GM21737 (cell line): ENCODE measurements at regions not wholly inside any gene's neighbourhood (a gene's known extent, or its start where the extent isn't known, plus 50 kb on each side); places are given as distances from the start of the nearest gene placed in this dataset.

Experiments
- ATAC-seq: cut with Tn5 transposase; IDR thresholded peaks from one replicate; pipeline ENCODE4 v1.9.1; 2021; ENCODE audit warnings: mild to moderate bottlenecking, moderate library complexity; ENCODE audit not compliant: unreplicated experiment

GRCh38 chr20:52746190-52746589, 226.0 kb upstream of the TSHZ2 start:
- no peak for ATAC-seq

DNA sequence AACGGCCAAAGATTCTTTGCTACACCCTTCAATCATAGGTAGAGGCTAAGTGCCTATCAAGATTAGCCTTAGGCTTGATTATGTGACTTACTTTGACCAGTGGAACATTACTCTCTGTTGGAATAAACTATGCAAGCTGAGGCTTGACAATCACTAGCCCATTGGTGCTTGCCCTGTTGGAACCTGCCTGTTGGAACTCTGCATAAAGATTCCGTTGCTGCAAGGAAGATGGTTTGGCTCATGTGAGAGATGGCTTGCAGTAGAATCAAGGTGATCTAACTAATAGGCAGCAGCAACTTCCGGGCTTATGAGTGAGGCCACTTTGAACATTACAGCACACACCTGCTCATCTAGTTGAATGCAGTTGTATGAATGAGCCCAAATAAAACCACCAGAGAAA, 227.7 kb upstream of the TSHZ2 start:
- no peak for ATAC-seq

- ATAC-seq: no peak
Observed at GRCh38 chr20:52738081-52738480, 234.1 kb upstream of the TSHZ2 start.

DNA sequence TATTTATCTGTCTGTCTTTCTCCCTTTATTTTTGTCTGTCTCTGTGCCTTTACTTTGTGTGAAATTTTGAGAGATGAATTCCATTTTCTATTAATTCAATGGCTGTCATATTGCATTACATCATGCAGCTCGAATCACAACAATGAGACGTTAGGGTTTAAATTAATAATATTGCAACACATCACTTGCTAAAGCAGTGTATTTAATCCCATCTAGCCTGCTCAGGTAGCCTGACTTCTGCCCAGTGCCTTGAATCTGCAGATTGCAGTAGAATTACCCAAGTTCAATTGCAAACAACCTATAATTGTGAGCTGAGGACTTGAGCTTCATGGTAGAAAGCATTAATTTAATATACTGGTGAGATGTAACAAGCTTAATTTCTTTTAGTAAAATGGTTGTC, 235.7 kb upstream of the TSHZ2 start:
- ATAC-seq: no peak

DNA sequence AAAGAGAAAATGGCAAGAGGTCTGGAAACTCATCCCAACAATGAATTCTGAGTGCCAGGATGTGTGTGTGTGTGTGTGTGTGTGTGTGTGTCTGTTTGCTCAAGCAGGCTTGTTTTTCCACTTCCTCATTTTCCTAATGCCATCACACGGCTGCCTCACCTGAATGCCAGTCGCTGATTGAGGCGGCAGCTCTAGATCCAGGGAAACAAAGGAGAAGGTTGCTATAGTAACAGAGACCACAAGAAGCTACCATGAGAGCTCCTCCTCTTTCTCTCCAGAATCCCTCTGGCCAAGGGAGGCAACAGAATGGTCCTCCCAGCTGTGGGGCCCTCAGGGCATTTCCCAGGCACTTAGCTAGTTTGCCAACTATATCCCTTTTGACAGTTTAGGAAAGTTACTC, 241.1 kb upstream of the TSHZ2 start:
- no peak for ATAC-seq

- ATAC-seq: no peak
Observed at GRCh38 chr20:52727740-52728456, 244.3 kb upstream of the TSHZ2 start.

- ATAC-seq: no peak
Observed at GRCh38 chr20:52724541-52724940, 247.6 kb upstream of the TSHZ2 start.

DNA sequence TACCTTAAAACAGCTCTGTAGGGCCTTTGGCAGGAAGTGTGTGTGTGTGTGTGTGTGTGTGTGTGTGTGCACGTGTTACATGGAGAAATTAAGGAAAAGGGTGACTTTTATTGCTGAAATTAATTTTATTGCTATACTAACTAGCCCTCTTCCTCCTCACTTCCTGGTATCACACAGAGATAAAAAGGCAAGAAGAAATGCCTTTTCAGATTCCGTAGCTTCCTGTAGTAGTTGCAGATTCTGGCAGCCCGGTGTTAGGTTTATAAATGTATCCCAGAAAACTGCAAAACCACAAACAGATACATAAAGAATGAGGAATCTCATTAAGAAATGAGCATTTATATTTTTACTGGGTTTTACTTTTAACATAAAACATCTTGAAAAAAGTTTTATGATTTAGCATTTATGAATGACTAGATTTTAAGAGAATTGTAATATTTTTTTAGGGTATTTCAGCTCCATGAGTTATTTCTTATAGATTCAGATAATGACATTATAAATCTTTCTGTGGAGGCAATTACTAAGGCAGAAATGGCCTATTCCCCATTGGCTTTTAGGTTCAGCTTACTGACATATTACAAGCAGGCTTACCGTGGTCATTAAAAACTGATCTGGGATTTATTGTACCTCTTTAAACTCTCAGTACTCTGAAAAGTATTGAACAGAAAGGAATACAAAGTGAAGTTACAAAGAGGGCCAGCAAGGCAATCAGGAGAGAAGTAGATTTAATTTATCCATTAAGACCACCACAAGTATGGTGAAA, 249.1 kb upstream of the TSHZ2 start:
- no peak for ATAC-seq

GRCh38 chr20:52708137-52708536, 264.0 kb upstream of the TSHZ2 start:
- ATAC-seq: no peak

DNA sequence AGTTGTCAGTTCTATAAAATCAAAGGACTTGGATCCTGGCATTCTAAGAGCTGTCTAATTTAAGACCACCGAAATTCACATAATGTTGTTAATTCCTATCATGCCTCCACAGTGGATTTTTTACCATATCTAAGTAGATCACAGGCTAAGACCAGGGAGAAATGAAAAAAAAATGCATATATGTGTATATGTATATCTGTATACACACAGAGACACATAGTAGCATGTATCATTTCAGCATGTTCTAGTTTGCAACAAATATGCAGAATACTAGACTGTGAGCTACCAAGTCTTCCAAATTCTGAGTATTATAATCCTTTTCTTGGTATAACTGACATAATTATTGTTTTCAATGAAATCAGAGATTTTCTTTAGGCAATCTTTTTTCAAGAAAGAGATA, 267.6 kb upstream of the TSHZ2 start:
- no peak for ATAC-seq

DNA sequence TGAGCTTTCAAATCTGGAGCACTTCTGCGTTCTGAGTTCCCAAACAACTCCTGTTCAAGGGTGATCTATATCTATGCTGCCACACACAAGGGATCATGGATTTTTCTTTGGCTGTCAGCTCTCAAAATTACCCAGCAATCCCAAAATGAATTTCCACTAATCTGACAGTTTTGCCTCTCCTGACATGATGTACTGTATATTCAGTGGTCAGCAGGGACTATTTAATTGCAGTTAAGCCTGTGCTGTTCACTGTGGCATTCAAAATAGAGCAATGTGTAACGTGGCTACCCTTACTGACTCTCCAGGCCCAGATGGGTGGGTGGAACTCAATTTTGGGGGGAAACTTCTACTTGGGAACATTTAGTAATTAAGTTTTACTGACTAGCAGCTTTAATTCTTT, 283.8 kb upstream of the TSHZ2 start:
- ATAC-seq: no peak

DNA sequence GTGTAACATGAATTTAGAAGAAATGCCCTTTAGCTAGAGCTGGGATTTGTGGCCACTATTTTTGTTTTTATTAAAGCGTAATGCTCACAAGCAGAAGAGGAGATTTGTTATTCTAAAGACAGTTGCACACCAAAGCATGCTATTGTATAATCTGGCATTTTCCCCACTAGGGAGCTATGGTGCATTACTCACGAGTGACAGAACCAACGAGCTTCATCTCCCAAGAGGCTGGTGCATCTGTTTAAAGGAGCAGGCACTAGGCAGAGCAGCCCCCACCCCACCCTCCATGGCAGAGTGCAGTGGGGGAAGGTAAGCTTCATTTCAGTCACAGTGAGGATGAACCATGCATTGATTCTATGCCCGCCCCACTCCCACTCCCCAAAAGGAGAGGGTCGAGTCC, 287.3 kb upstream of the TSHZ2 start:
- ATAC-seq: no peak

DNA sequence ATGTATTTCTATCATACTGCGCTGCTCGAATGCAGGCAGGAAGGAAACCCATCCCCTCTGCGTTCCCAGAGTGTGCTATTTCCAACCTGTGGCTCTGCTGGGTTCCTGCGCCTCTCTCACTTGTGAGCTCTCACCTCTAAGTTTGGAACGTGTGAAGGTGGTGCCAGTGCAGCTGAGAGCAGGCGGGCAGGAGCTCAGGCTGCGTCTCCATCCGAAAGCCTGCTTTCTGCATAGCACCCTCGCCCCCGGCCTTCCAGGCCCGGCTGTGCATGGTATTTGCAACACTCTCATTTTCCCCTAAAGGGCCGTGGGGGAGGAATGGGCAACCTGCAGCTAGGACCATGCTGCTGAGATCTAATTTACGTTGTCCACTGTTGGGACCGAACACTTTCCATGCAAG, 288.0 kb upstream of the TSHZ2 start:
- no peak for ATAC-seq

GRCh38 chr20:52683761-52684160, 288.4 kb upstream of the TSHZ2 start:
- no peak for ATAC-seq

DNA sequence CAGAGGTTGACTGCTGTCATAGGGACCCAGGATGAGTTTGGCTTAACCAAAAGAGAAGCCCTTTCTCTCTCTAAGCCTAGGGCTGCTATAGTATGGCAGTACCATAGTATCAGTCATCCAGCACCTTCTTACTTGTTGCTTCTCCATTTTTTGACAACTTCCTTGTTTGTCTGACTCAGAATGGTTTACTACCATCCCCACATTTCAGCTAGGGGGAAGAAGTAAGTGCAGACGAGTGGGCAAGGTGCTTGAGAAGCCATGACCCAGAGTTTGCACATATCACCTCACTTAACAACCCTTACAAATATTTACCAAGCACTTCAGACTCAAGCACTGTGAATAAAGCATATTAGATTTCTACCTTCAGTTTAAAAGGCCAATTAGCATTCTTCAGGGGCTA, 289.9 kb upstream of the TSHZ2 start:
- no peak for ATAC-seq

- ATAC-seq: no peak
Observed at GRCh38 chr20:52681288-52681687, 290.9 kb upstream of the TSHZ2 start.

DNA sequence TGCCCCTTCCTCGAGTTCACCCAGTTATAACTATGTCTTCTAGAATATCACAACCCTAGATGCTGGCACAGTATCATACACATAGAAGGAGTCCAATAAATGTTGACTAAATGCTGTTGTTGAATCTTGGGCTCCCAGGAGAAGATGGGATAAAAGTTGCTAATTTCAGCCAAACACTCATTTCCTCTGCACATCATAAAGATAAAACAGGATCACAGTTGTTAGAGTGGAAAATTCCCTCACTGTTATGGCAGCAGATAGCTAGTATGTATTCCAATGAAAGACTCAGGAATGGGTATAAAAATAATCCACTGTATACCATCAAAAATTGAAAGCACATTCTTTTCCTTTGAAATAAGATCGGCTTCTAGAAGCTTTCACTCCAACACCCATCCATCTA, 294.9 kb upstream of the TSHZ2 start:
- no peak for ATAC-seq

GRCh38 chr20:52676283-52676995, 295.7 kb upstream of the TSHZ2 start:
- no peak for ATAC-seq

DNA sequence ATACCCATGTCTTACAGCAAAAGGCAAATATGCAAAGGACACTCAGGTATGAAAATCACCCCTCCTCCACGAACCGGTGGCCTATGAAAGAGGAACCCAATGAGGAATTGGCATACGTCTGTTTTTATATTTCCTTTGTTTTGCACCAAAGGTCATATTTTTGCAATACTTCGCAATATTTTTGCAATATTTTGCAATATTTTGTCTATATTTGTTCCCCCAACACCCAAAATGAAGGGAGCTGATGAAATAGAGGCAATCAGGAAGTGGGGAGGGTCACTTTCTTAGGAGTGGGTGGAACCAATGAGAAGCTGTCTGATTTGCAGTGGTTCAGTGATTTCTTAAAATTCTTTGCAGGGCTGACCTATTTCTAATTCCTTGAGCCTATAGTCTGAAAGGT, 296.8 kb upstream of the TSHZ2 start:
- ATAC-seq: no peak

- no peak for ATAC-seq
Observed at GRCh38 chr20:52668626-52669025, 303.5 kb upstream of the TSHZ2 start.

DNA sequence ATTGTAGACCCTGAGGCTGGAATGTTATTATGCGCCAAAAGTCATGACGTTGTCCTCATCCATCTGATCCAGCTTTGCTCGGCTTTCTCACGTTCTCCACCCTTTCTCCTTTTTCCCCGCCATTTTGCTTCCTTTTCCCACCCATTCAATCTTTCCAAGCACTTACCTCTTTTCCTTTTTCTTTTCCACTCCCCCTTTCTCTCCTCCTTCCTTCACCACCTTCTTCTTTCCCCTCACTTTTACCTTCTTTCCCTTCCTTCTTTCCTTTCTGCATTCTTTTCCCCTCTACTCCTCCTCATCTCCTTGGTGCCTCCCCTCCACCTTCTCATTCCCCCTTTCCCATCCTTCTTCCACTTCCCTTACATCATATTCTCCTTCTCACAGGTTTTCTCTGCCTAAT, 304.8 kb upstream of the TSHZ2 start:
- ATAC-seq: no peak

GRCh38 chr20:52665441-52665840, 306.7 kb upstream of the TSHZ2 start:
- no peak for ATAC-seq
